PC-3 (cell line): ENCODE measurements at regions not wholly inside any gene's neighbourhood (a gene's known extent, or its start where the extent isn't known, plus 50 kb on each side); places are given as distances from the start of the nearest gene placed in this dataset.

ENCODE experiments used
- CTCF ChIP-seq: fragments of 300-600 bp; sonication (generic); conservative IDR thresholded peaks from 2 replicates; pipeline ENCODE4 v1.5.1; 2017; ENCODE audit warnings: antibody characterized with exemption, low read depth, mild to moderate bottlenecking, low read length
- EZH2 ChIP-seq: fragments of 300-600 bp; sonication (generic); IDR thresholded peaks from one replicate; pipeline ENCODE4 v1.6.1; 2017; ENCODE audit warnings: antibody characterized with exemption, mild to moderate bottlenecking, low read length; ENCODE audit not compliant: unreplicated experiment

GRCh38 chr9:23172979-23173637 lies 652.9 kb downstream of the ELAVL2 start:
- no peak for TF ChIP-seq CTCF
- TF ChIP-seq EZH2: no peak
